BLaER1 treated with 17β-estradiol and CSF1 and Interleukin-3, amounts not matched to agents 10 nM and 100 nM (cell line): ENCODE measurements at regions not wholly inside any gene's neighbourhood (a gene's known extent, or its start where the extent isn't known, plus 50 kb on each side); places are given as distances from the start of the nearest gene placed in this dataset.

ENCODE experiments used
- H3K27ac ChIP-seq, 11 experiments: shearing (Covaris generic); formaldehyde crosslinking; 2 replicates each; pipeline ENCODE4 v1.8.1; 2022
- H3K27me3 ChIP-seq, 11 experiments: shearing (Covaris generic); formaldehyde crosslinking; 2 replicates each; pipeline ENCODE4 v1.8.1; 2022
- H3K36me3 ChIP-seq, 11 experiments: shearing (Covaris generic); formaldehyde crosslinking; 2 replicates each; pipeline ENCODE4 v1.8.1; 2022
- H3K4me1 ChIP-seq, 10 experiments: shearing (Covaris generic); formaldehyde crosslinking; 2 replicates each; pipeline ENCODE4 v1.8.1; 2022
- H3K4me2 ChIP-seq, 11 experiments: shearing (Covaris generic); formaldehyde crosslinking; 2 replicates each; pipeline ENCODE4 v1.8.1; 2022
- H3K4me3 ChIP-seq, 10 experiments: shearing (Covaris generic); formaldehyde crosslinking; 2 replicates each; pipeline ENCODE4 v1.8.1; 2022
- H3K9ac ChIP-seq, 11 experiments: shearing (Covaris generic); formaldehyde crosslinking; 2 replicates each; pipeline ENCODE4 v1.8.1; 2022
- H3K9me3 ChIP-seq, 11 experiments: shearing (Covaris generic); formaldehyde crosslinking; replicated peaks in 1 of 11; 2 replicates each; pipeline ENCODE4 v1.8.1; 2022
- H4K20me1 ChIP-seq, 11 experiments: shearing (Covaris generic); formaldehyde crosslinking; 2 replicates each; pipeline ENCODE4 v1.8.1; 2022
- Cebpa-rat ChIP-seq, 11 experiments: shearing (Covaris generic); IDR thresholded peaks; 2 replicates each; pipeline ENCODE4 v1.8.1; 2022

- Histone ChIP-seq H3K9ac (no peak overlapping the region), H3K4me3 (no peak overlapping the region), H3K36me3 (no peaks in the 10 kb centered on the region), H3K27ac (no peak overlapping the region), H3K4me1 (no peaks in the 10 kb centered on the region; a peak in 1 of 20 replicates), H3K9me3 (peaks cover 6 to 19% (median 11%) of the 10 kb centered on the region in 11 experiments; a peak in 15 of 22 replicates), H4K20me1 (no peaks in the 10 kb centered on the region), H3K4me2 (no peak overlapping the region), H3K27me3 (peaks cover 27 to 79% (median 68%) of the 10 kb centered on the region in 11 experiments; a peak in 21 of 22 replicates)
- no peak for TF ChIP-seq Cebpa-rat (IDR thresholded peaks at IDR 0.05)
Measured at GRCh38 chrX:34072906-34073305, 59.2 kb downstream of the FAM47A start.

GRCh38 chrX:34063616-34064015 lies 68.5 kb downstream of the FAM47A start:
- Histone ChIP-seq H4K20me1 (no peaks in the 10 kb centered on the region; a peak in 1 of 22 replicates), H3K27me3 (peaks cover 70 to 99% (median 87%) of the 10 kb centered on the region in 11 experiments), H3K27ac (no peak overlapping the region), H3K9ac (no peak overlapping the region), H3K4me2 (no peak overlapping the region), H3K4me3 (no peak overlapping the region), H3K4me1 (no peaks in the 10 kb centered on the region), H3K36me3 (no peaks in the 10 kb centered on the region), H3K9me3 (peaks cover 0 to 7% (median 0%) of the 10 kb centered on the region in 11 experiments; a peak in 6 of 22 replicates)
- TF ChIP-seq Cebpa-rat (IDR thresholded peaks at IDR 0.05), result no peak

GRCh38 chrX:34058005-34058404 lies 74.1 kb downstream of the FAM47A start:
- peaks cover 79 to 100% (median 95%) of the 10 kb centered on the region in 11 experiments for H3K27me3 ChIP-seq
- H3K9me3 ChIP-seq, result no peaks in the 10 kb centered on the region
- peaks cover 0 to 7% (median 0%) of the 10 kb centered on the region in 11 experiments; a peak in 4 of 22 replicates for H4K20me1 ChIP-seq
- no peaks in the 10 kb centered on the region for H3K36me3 ChIP-seq
- no peak overlapping the region for H3K27ac ChIP-seq
- no peak overlapping the region for H3K4me2 ChIP-seq
- H3K9ac ChIP-seq, result no peak overlapping the region
- H3K4me1 ChIP-seq, result no peaks in the 10 kb centered on the region
- no peak overlapping the region for H3K4me3 ChIP-seq
- TF ChIP-seq Cebpa-rat (IDR thresholded peaks at IDR 0.05), result no peak

GRCh38 chrX:34053931-34054330 lies 78.2 kb downstream of the FAM47A start:
- no peak overlapping the region for H3K9ac ChIP-seq
- peaks cover 79 to 98% (median 95%) of the 10 kb centered on the region in 11 experiments for H3K27me3 ChIP-seq
- no peak for TF ChIP-seq Cebpa-rat (IDR thresholded peaks at IDR 0.05)
- H4K20me1 ChIP-seq, result peaks cover 0 to 7% (median 0%) of the 10 kb centered on the region in 11 experiments; a peak in 3 of 22 replicates
- no peak overlapping the region for H3K4me2 ChIP-seq
- H3K36me3 ChIP-seq, result no peaks in the 10 kb centered on the region
- no peaks in the 10 kb centered on the region for H3K9me3 ChIP-seq
- H3K27ac ChIP-seq, result no peak overlapping the region
- H3K4me1 ChIP-seq, result no peaks in the 10 kb centered on the region
- no peak overlapping the region for H3K4me3 ChIP-seq
